Suppressor macrophage treated with lipopolysaccharide for 4 hours (primary cell): ENCODE measurements at regions not wholly inside any gene's neighbourhood (a gene's known extent, or its start where the extent isn't known, plus 50 kb on each side); places are given as distances from the start of the nearest gene placed in this dataset.
"Not testable (repeated sequence)": the region's sequence is repeated elsewhere in the genome, so short reads cannot be mapped to it uniquely, and the experiment has no call there.

Experiments
- DNase-seq: peaks from one replicate; pipeline ENCODE4 v3.0.0-alpha.2; 2020

- not testable (repeated sequence) for DNase-seq
These were observed 473.3 kb upstream of the NPAP1 start for GRCh38 chr15:24202297-24202696.

GRCh38 chr15:24211742-24212476 lies 463.7 kb upstream of the NPAP1 start:
- not testable (repeated sequence) for DNase-seq

- DNase-seq, result no peak
These were observed 451.8 kb upstream of the NPAP1 start for GRCh38 chr15:24223739-24224138.

GRCh38 chr15:24224161-24224560 lies 451.4 kb upstream of the NPAP1 start:
- no peak for DNase-seq

GRCh38 chr15:24228922-24229321 lies 446.7 kb upstream of the NPAP1 start:
- not testable (repeated sequence) for DNase-seq

- DNase-seq, result not testable (repeated sequence)
These were observed 442.4 kb upstream of the NPAP1 start for GRCh38 chr15:24233134-24233533.

GRCh38 chr15:24240580-24240979 lies 435.0 kb upstream of the NPAP1 start:
- DNase-seq, result not testable (repeated sequence)

GRCh38 chr15:24259106-24259505 lies 416.5 kb upstream of the NPAP1 start:
- not testable (repeated sequence) for DNase-seq

- DNase-seq, result not testable (repeated sequence)
These were observed 415.2 kb upstream of the NPAP1 start for GRCh38 chr15:24260407-24260806.

- not testable (repeated sequence) for DNase-seq
These were observed 414.7 kb upstream of the NPAP1 start for GRCh38 chr15:24260854-24261253.

GRCh38 chr15:24268536-24269165 lies 406.9 kb upstream of the NPAP1 start:
- not testable (repeated sequence) for DNase-seq

- DNase-seq, result no peak
These were observed 406.4 kb upstream of the NPAP1 start for GRCh38 chr15:24269166-24269571.

GRCh38 chr15:24269923-24270322 lies 405.7 kb upstream of the NPAP1 start:
- DNase-seq, result no peak

GRCh38 chr15:24271496-24272244 lies 403.9 kb upstream of the NPAP1 start:
- not testable (repeated sequence) for DNase-seq

GRCh38 chr15:24292837-24293236 lies 382.7 kb upstream of the NPAP1 start:
- DNase-seq, result no peak

GRCh38 chr15:24300804-24301368 lies 374.7 kb upstream of the NPAP1 start:
- not testable (repeated sequence) for DNase-seq

GRCh38 chr15:24301999-24302398 lies 373.6 kb upstream of the NPAP1 start:
- not testable (repeated sequence) for DNase-seq

GRCh38 chr15:24304747-24305146 lies 370.8 kb upstream of the NPAP1 start:
- DNase-seq, result not testable (repeated sequence)

- not testable (repeated sequence) for DNase-seq
These were observed 369.9 kb upstream of the NPAP1 start for GRCh38 chr15:24305643-24306042.

- not testable (repeated sequence) for DNase-seq
These were observed 365.9 kb upstream of the NPAP1 start for GRCh38 chr15:24309700-24310099.

- DNase-seq, result not testable (repeated sequence)
These were observed 363.9 kb upstream of the NPAP1 start for GRCh38 chr15:24311692-24312091.

GRCh38 chr15:24316326-24316725 lies 359.2 kb upstream of the NPAP1 start:
- not testable (repeated sequence) for DNase-seq

- no peak for DNase-seq
These were observed 356.6 kb upstream of the NPAP1 start for GRCh38 chr15:24318981-24319380.
